ENCODE measurements at regions not wholly inside any gene's neighbourhood (a gene's known extent, or its start where the extent isn't known, plus 50 kb on each side); places are given as distances from the start of the nearest gene placed in this dataset.

- TF ChIP-seq CTCF (IDR thresholded peaks at IDR 0.05), result no peak
- TF ChIP-seq MLX (CRISPR knock-in tag; IDR thresholded peaks at IDR 0.05), result no peak
- no peak for TF ChIP-seq ATF3 (CRISPR knock-in tag; conservative IDR thresholded peaks at IDR 0.05)
- no peak for TF ChIP-seq TEAD1 (CRISPR knock-in tag; IDR thresholded peaks at IDR 0.05)
- TF ChIP-seq SP1 (CRISPR knock-in tag; conservative IDR thresholded peaks at IDR 0.05), result no peak
- no peak for TF ChIP-seq GABPB1 (CRISPR knock-in tag; IDR thresholded peaks at IDR 0.05)
- no peak for TF ChIP-seq USF1 (CRISPR knock-in tag; IDR thresholded peaks at IDR 0.05)
Observed at GRCh38 chr4:160299177-160299576, 1196.3 kb downstream of the RAPGEF2 start.

All from WTC11 (cell line).